ENCODE measurements at regions not wholly inside any gene's neighbourhood (a gene's known extent, or its start where the extent isn't known, plus 50 kb on each side); places are given as distances from the start of the nearest gene placed in this dataset.

DNA sequence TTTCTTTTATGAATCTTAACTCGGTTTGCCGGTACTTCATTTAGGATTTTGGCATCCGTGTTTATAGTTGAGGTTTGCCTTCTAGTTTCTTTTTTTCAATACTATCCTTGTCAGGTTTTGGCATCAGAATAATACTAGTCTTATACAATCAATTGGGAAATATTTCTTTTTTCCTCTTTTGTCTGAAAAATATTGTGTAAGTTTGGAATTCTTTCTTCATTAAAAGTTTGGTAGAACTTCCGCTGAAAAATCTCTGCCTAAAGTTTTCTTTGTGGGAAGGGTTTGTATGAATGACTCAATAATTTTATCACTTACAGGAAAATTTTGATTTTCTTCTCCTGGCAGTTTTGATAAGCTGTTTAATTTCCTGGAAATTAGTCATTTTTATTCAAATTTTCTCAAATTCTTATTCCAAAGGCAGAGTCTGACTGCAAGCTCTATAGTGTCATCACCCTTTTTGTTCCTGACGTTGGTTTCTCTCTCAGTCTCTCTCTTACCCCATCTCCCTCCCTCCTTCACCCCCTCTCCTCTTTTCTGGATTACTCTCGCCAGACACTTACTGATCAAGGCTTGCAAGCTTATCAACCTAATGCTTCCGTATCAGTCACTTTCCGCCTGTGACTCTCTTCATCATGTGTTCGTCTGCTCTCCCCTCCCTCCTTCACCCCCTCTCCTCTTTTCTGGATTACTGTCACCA is 555.7 kb downstream of the TBC1D22A start:
- TF ChIP-seq EZH2 (IDR thresholded peaks at IDR 0.05) (no peak), CEBPB (IDR thresholded peaks at IDR 0.05; ENCODE audit: low read depth) (no peak), RAD21 (IDR thresholded peaks at IDR 0.05; ENCODE audit: low read depth) (no peak), ZFX (IDR thresholded peaks at IDR 0.05) (no peak), POLR2A (IDR thresholded peaks at IDR 0.05; ENCODE audit: borderline replicate concordance, extremely low read depth, insufficient read depth, insufficient read length) (no peak), POLR2AphosphoS5 (IDR thresholded peaks at IDR 0.05; ENCODE audit: low read depth, low read length) (no peak)
- TF ChIP-seq, protein P1, sequence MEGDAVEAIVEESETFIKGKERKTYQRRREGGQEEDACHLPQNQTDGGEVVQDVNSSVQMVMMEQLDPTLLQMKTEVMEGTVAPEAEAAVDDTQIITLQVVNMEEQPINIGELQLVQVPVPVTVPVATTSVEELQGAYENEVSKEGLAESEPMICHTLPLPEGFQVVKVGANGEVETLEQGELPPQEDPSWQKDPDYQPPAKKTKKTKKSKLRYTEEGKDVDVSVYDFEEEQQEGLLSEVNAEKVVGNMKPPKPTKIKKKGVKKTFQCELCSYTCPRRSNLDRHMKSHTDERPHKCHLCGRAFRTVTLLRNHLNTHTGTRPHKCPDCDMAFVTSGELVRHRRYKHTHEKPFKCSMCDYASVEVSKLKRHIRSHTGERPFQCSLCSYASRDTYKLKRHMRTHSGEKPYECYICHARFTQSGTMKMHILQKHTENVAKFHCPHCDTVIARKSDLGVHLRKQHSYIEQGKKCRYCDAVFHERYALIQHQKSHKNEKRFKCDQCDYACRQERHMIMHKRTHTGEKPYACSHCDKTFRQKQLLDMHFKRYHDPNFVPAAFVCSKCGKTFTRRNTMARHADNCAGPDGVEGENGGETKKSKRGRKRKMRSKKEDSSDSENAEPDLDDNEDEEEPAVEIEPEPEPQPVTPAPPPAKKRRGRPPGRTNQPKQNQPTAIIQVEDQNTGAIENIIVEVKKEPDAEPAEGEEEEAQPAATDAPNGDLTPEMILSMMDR (IDR thresholded peaks at IDR 0.05 in 2 of 3, conservative IDR thresholded peaks at IDR 0.05 in 1 of 3; ENCODE audit: borderline replicate concordance in 1 of 3, insufficient read depth in 1 of 3, low read depth in 2 of 3, low read length in 2 of 3), result no peak
- TF ChIP-seq, protein P2, sequence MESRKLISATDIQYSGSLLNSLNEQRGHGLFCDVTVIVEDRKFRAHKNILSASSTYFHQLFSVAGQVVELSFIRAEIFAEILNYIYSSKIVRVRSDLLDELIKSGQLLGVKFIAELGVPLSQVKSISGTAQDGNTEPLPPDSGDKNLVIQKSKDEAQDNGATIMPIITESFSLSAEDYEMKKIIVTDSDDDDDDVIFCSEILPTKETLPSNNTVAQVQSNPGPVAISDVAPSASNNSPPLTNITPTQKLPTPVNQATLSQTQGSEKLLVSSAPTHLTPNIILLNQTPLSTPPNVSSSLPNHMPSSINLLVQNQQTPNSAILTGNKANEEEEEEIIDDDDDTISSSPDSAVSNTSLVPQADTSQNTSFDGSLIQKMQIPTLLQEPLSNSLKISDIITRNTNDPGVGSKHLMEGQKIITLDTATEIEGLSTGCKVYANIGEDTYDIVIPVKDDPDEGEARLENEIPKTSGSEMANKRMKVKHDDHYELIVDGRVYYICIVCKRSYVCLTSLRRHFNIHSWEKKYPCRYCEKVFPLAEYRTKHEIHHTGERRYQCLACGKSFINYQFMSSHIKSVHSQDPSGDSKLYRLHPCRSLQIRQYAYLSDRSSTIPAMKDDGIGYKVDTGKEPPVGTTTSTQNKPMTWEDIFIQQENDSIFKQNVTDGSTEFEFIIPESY (IDR thresholded peaks at IDR 0.05; ENCODE audit: extremely low read depth, insufficient replicate concordance, low read length), result no peak
- TF ChIP-seq, protein P3, sequence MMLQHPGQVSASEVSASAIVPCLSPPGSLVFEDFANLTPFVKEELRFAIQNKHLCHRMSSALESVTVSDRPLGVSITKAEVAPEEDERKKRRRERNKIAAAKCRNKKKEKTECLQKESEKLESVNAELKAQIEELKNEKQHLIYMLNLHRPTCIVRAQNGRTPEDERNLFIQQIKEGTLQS (IDR thresholded peaks at IDR 0.05), result no peak
